H9 (cell line): ENCODE measurements at regions not wholly inside any gene's neighbourhood (a gene's known extent, or its start where the extent isn't known, plus 50 kb on each side); places are given as distances from the start of the nearest gene placed in this dataset.
A peak's percentile ranks its signal among the peaks of the same experiment; 100 is the strongest.

ENCODE experiments used
- DNase-seq: peaks from one replicate; pipeline ENCODE4 v3.0.0-alpha.2; 2017
- H2AFZ ChIP-seq: one replicate; pipeline ENCODE4 v1.6.1; 2013; ENCODE audit warnings: mild to moderate bottlenecking, low read length, control low read depth, moderate library complexity
- H2AK5ac ChIP-seq: 2 replicates; pipeline ENCODE4 v1.6.1; 2013; ENCODE audit warnings: low read length, control low read depth, mixed read lengths; ENCODE audit not compliant: insufficient read length
- H2BK120ac ChIP-seq: one replicate; pipeline ENCODE4 v1.6.1; 2013; ENCODE audit warnings: low read depth, mild to moderate bottlenecking, low read length, control low read depth, inconsistent platforms; ENCODE audit not compliant: poor library complexity, severe bottlenecking
- H2BK12ac ChIP-seq: 2 replicates; pipeline ENCODE4 v1.6.1; 2013; ENCODE audit warnings: low read length, control low read depth, mixed read lengths, low read depth; ENCODE audit not compliant: insufficient read length
- H2BK15ac ChIP-seq: 2 replicates; pipeline ENCODE4 v1.6.1; 2013; ENCODE audit warnings: low read depth, low read length, control low read depth
- H2BK20ac ChIP-seq: one replicate; pipeline ENCODE4 v1.6.1; 2013; ENCODE audit warnings: low read depth, mild to moderate bottlenecking, low read length, control low read depth, inconsistent platforms; ENCODE audit not compliant: poor library complexity, severe bottlenecking
- H2BK5ac ChIP-seq: 2 replicates; pipeline ENCODE4 v1.6.1; 2013; ENCODE audit warnings: low read length, control low read depth, mixed read lengths; ENCODE audit not compliant: insufficient read length
- H3K14ac ChIP-seq: 2 replicates; pipeline ENCODE4 v1.6.1; 2013; ENCODE audit warnings: low read length, control low read depth; ENCODE audit not compliant: insufficient read depth
- H3K18ac ChIP-seq: 2 replicates; pipeline ENCODE4 v1.6.1; 2013; ENCODE audit warnings: low read depth, mild to moderate bottlenecking, mixed read lengths, low read length, control low read depth; ENCODE audit not compliant: insufficient read length
- H3K23ac ChIP-seq: 2 replicates; pipeline ENCODE4 v1.6.1; 2013; ENCODE audit warnings: low read length, control low read depth, mixed read lengths, low read depth; ENCODE audit not compliant: insufficient read length
- H3K23me2 ChIP-seq: 2 replicates; pipeline ENCODE4 v1.6.1; 2013; ENCODE audit warnings: low read depth, mild to moderate bottlenecking, mixed read lengths, low read length, control low read depth; ENCODE audit not compliant: insufficient read length, poor library complexity, severe bottlenecking
- H3K27ac ChIP-seq: 2 replicates; pipeline ENCODE4 v1.5.1; 2013; ENCODE audit warnings: low read length, control low read depth, mixed read lengths, low read depth; ENCODE audit not compliant: insufficient read length
- H3K27me3 ChIP-seq: 2 replicates; pipeline ENCODE4 v1.6.1; 2013; ENCODE audit warnings: low read length, control low read depth, inconsistent platforms; ENCODE audit not compliant: insufficient read depth
- H3K4ac ChIP-seq: 2 replicates; pipeline ENCODE4 v1.6.1; 2013; ENCODE audit warnings: low read depth, mild to moderate bottlenecking, control low read depth, inconsistent platforms, low read length, moderate library complexity
- H3K4me1 ChIP-seq: 2 replicates; pipeline ENCODE4 v1.6.1; 2013; ENCODE audit warnings: low read length, control low read depth, inconsistent platforms; ENCODE audit not compliant: insufficient read depth
- H3K4me2 ChIP-seq: 2 replicates; pipeline ENCODE4 v1.6.1; 2013; ENCODE audit warnings: low read length, control low read depth, mixed read lengths; ENCODE audit not compliant: insufficient read length, insufficient read depth
- H3K56ac ChIP-seq: 2 replicates; pipeline ENCODE4 v1.6.1; 2013; ENCODE audit warnings: low read depth, mild to moderate bottlenecking, mixed read lengths, low read length, control low read depth; ENCODE audit not compliant: insufficient read length
- H3K79me1 ChIP-seq: 2 replicates; pipeline ENCODE4 v1.6.1; 2013; ENCODE audit warnings: low read depth, mild to moderate bottlenecking, moderate library complexity, low read length, control low read depth, inconsistent platforms; ENCODE audit not compliant: insufficient read depth, poor library complexity, severe bottlenecking
- H3K79me2 ChIP-seq: 2 replicates; pipeline ENCODE4 v1.6.1; 2013; ENCODE audit warnings: low read length, control low read depth, inconsistent platforms; ENCODE audit not compliant: insufficient read depth
- H3K9ac ChIP-seq: 2 replicates; pipeline ENCODE4 v1.6.1; 2013; ENCODE audit warnings: low read length, control low read depth, mixed read lengths; ENCODE audit not compliant: insufficient read length; ENCODE audit errors: extremely low read depth
- H3K9me3 ChIP-seq: one replicate; pipeline ENCODE4 v1.6.1; 2013; ENCODE audit warnings: low read depth, low read length, inconsistent platforms; ENCODE audit not compliant: control insufficient read depth
- H3T11ph ChIP-seq: one replicate; pipeline ENCODE4 v1.6.1; 2013; ENCODE audit warnings: mild to moderate bottlenecking, low read length, control low read depth, inconsistent platforms
- H4K20me1 ChIP-seq: one replicate; pipeline ENCODE4 v1.6.1; 2013; ENCODE audit not compliant: control insufficient read depth, insufficient read length, insufficient read depth
- H4K5ac ChIP-seq: 2 replicates; pipeline ENCODE4 v1.6.1; 2013; ENCODE audit warnings: low read depth, mild to moderate bottlenecking, mixed read lengths, low read length, control low read depth; ENCODE audit not compliant: insufficient read length
- H4K8ac ChIP-seq: replicated peaks from 2 replicates; pipeline ENCODE4 v1.6.1; 2013; ENCODE audit warnings: low read length, control low read depth, mixed read lengths, low read depth; ENCODE audit not compliant: insufficient read length
- H4K91ac ChIP-seq: 2 replicates; pipeline ENCODE4 v1.6.1; 2013; ENCODE audit warnings: low read depth, mild to moderate bottlenecking, moderate library complexity, mixed read lengths, low read length, control low read depth; ENCODE audit not compliant: insufficient read length
- H3K27ac Mint-ChIP-seq, 3 experiments: 2 replicates in 2 of 3; 3 replicates in 1 of 3; pipeline ENCODE4 v1.8.0; 2020 to 2021; ENCODE audit warnings: mixed read lengths in 3 of 3, mild to moderate bottlenecking in 1 of 3, moderate library complexity in 1 of 3
- H3K27me3 Mint-ChIP-seq: 2 replicates; pipeline ENCODE4 v1.8.0; 2021; ENCODE audit warnings: low read depth, mild to moderate bottlenecking, moderate library complexity, mixed read lengths
- H3K36me3 Mint-ChIP-seq, 3 experiments: 2 replicates in 2 of 3; 3 replicates in 1 of 3; pipeline ENCODE4 v1.8.0; 2020 to 2021; ENCODE audit warnings: low read depth in 3 of 3, mixed read lengths in 3 of 3; ENCODE audit not compliant: insufficient read depth in 1 of 3
- H3K4me1 Mint-ChIP-seq, 2 experiments: 2 replicates each; pipeline ENCODE4 v1.8.0; 2020; ENCODE audit warnings: mixed read lengths in 2 of 2
- H3K4me3 Mint-ChIP-seq, 2 experiments: 2 replicates in 1 of 2; 3 replicates in 1 of 2; pipeline ENCODE4 v1.8.0; 2020 to 2021; ENCODE audit warnings: mild to moderate bottlenecking in 2 of 2, mixed read lengths in 2 of 2, moderate library complexity in 1 of 2
- H3K9me3 Mint-ChIP-seq, 2 experiments: 2 replicates in 1 of 2; 3 replicates in 1 of 2; pipeline ENCODE4 v1.8.0; 2020; ENCODE audit warnings: mild to moderate bottlenecking in 2 of 2, mixed read lengths in 2 of 2, moderate library complexity in 1 of 2
- WGBS: extraction: QIAGEN DNeasy Blood & Tissue Kit; methylation state at CpG from one replicate; pipeline ENCODE4 v1.1.7; 2013; ENCODE audit warnings: missing lambda C conversion rate, low lambda C conversion rate, mixed read lengths; ENCODE audit not compliant: insufficient read length; ENCODE audit errors: extremely low coverage; 5-methylcytosine and 5-hydroxymethylcytosine counted together
- TF ChIP-seq, protein P1 (sequence below): fragments of 200-600 bp; sonication (generic); conservative IDR thresholded peaks from 3 replicates; pipeline ENCODE4 v1.8.0; 2021; ENCODE audit warnings: antibody characterized with exemption, mild to moderate bottlenecking

DNA sequence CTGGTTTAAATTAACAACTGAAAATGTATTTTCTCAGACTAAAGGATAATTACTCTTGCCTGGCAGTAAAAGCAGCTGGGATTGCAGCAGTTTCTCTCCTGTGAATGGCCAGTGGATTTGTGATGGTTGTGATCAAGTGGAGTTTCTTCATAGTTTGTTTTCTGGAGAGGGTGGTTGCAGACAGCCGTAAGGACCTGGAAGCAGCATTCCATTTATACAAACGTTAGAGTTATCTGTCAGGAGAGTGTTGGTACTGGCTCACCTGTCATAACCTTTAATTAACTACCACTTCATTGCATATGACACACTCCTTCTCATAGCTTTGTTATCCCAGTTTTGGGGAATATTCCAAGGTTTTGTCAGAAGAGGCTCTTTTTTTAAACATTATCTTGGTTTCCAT is 258.4 kb upstream of the SLC10A2 start:
- no peaks in the 10 kb centered on the region for H3K79me1 ChIP-seq
- H4K20me1 ChIP-seq: no peaks in the 10 kb centered on the region
- H3K4ac ChIP-seq: no peak overlapping the region
- Mint-ChIP-seq H3K4me1 (peaks cover 25 to 27% of the 10 kb centered on the region in 2 experiments), H3K27me3 (no peaks in the 10 kb centered on the region), H3K9me3 (peaks cover 6 to 7% of the 10 kb centered on the region in 2 experiments; a peak in 3 of 5 replicates), H3K27ac (peak overlapping the region in 2 of 3 experiments; percentile 42 to 91; a peak in 3 of 7 replicates), H3K36me3 (peaks cover 0 to 13% (median 3%) of the 10 kb centered on the region in 3 experiments; a peak in 4 of 7 replicates), H3K4me3 (no peak overlapping the region)
- H3K79me2 ChIP-seq: no peaks in the 10 kb centered on the region
- no peak overlapping the region for H3K27ac ChIP-seq
- TF ChIP-seq, protein P1, sequence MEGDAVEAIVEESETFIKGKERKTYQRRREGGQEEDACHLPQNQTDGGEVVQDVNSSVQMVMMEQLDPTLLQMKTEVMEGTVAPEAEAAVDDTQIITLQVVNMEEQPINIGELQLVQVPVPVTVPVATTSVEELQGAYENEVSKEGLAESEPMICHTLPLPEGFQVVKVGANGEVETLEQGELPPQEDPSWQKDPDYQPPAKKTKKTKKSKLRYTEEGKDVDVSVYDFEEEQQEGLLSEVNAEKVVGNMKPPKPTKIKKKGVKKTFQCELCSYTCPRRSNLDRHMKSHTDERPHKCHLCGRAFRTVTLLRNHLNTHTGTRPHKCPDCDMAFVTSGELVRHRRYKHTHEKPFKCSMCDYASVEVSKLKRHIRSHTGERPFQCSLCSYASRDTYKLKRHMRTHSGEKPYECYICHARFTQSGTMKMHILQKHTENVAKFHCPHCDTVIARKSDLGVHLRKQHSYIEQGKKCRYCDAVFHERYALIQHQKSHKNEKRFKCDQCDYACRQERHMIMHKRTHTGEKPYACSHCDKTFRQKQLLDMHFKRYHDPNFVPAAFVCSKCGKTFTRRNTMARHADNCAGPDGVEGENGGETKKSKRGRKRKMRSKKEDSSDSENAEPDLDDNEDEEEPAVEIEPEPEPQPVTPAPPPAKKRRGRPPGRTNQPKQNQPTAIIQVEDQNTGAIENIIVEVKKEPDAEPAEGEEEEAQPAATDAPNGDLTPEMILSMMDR: no peak
- H4K91ac ChIP-seq: no peak overlapping the region
- no peak overlapping the region for H2AFZ ChIP-seq
- H3K18ac ChIP-seq: no peak overlapping the region
- H4K8ac ChIP-seq: no peak overlapping the region
- no peak overlapping the region for H2BK15ac ChIP-seq
- no peak overlapping the region for H2BK120ac ChIP-seq
- H3K4me2 ChIP-seq: no peak overlapping the region
- no peak overlapping the region for H2BK5ac ChIP-seq
- no peak overlapping the region for H4K5ac ChIP-seq
- H3K23me2 ChIP-seq: no peaks in the 10 kb centered on the region
- H3K27me3 ChIP-seq: no peaks in the 10 kb centered on the region
- no peak overlapping the region for H2AK5ac ChIP-seq
- no CpG with 5 or more reads among the region's 2 CpGs for WGBS
- H3T11ph ChIP-seq: no peak overlapping the region
- no peak overlapping the region for H3K14ac ChIP-seq
- no peak overlapping the region for H2BK20ac ChIP-seq
- no peak for DNase-seq
- H3K9me3 ChIP-seq: no peaks in the 10 kb centered on the region
- no peak overlapping the region for H3K23ac ChIP-seq
- H3K9ac ChIP-seq: no peak overlapping the region
- no peak overlapping the region for H3K56ac ChIP-seq
- H2BK12ac ChIP-seq: no peak overlapping the region
- no peaks in the 10 kb centered on the region for H3K4me1 ChIP-seq
